HTR-8/SVneo (cell line): ENCODE measurements at regions not wholly inside any gene's neighbourhood (a gene's known extent, or its start where the extent isn't known, plus 50 kb on each side); places are given as distances from the start of the nearest gene placed in this dataset.
"Not testable (repeated sequence)": the region's sequence is repeated elsewhere in the genome, so short reads cannot be mapped to it uniquely, and the experiment has no call there.

Experiments
- DNase-seq: peaks from one replicate; pipeline ENCODE4 v3.0.0; 2011; ENCODE audit warnings: low spot score, mixed read lengths; ENCODE audit not compliant: insufficient read length
- FAIRE-seq: peaks from 2 replicates; lab custom pipeline; 2011; peaks lifted over from hg19 to GRCh38; lab: Jason Lieb, UNC

DNA sequence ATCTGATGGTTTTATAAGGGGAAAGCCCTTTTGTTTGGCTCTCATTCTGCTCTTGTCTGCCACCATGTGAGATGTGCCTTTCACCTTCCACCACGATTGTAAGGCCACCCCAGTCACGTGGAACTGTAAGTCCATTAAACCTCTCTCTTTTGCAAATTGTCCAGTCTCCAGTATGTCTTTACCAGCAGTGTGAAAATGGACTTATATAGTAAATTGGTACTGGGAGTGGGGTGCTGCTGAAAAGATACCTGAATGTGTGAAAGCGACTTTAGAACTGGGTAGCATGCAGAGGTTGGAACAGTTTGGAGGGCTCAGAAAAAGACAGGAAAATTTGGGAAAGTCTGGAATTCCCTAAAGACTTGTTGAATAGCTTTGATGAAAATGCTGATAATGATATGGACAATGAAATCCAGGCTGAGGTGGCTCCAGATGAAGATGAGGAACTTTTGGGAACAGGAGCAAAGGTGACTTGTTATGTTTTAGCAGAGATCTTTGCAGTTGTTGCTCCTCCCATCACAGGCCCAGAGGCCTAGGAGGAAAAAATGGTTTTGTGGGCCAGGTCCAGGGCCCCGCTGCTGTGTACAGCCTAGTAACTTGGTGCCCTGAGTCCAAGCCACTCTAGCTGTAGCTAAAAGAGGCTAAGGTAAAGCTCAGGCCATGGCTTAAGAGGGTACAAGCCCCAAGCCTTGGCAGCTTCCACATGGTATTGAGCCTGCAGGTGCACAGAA, 275.7 kb upstream of the NPSR1 start:
- DNase-seq = no peak
- no peak for FAIRE-seq

DNA sequence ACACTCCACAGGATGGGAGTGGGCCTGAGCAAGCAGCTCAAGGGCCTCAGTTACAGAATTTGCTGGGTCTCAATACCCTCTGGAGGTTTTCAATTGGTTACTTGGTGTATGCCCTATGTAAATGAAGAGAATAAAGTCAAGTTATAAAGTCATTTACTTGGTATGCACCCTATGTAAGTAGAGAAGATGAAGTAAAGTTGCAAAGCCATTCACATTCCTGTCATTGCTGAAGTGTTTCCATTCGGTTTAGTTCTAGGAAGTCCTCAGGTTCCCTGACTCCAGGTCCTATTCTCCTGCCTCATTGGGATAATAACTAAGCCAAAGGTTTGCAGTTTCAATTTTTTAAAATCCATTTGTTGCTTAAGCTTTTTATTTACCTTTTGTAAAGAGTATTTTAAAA, 272.6 kb upstream of the NPSR1 start:
- no peak for FAIRE-seq
- no peak for DNase-seq

DNA sequence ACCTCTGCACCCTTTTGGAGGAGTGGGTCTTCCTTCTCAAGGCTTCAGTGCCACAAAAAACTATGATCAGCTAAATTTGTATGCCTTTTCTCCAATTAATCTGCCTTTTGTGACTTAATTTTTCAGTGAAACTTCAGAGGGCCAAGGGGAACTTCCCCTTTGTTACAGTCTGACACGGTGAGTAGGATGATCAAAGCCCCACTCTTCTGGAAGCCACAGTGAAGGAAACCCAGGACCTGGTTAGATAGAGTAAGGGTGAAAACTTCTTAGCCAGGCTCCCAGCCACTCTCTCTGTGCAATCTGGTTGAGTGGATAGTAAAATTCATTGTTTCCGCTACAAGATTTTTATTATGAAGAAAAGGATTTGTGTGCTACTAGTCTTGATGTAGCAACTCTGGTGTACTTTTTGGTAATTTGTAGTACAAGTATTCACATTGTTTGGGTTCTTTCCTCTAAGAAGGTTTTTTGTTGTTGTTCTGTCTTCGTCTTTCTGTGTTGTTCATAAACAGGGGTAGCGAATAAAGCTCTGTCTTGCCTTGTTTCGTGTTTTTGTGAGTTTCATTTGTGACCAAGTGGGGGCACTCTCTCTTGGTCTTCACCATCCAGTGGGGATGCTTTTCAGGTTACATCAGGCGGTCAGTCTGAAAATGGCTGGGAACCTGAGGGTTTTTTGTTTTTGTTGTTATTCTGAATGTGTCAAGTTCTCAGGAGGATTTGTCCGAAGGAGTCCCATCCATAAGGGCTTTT, 268.5 kb upstream of the NPSR1 start:
- no peak for DNase-seq
- FAIRE-seq = no peak

DNA sequence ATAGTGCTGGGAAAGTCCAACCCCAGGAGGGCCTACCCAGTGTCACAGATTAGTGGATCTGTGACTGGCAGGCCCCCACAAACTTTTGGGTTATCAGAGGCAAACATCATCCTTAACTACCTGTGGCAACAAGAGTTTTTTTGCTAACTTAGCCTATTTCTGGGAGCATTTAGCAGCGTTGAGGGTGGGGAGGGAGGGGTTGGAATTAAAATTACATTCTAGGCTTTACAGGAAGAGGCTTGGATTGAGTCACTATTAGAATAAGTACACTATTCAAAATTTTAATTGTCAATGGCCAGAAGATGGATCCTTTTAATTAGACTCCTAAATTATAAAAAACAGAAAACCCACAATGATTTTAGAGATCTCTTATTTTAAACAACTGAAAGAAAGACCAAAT, 267.9 kb upstream of the NPSR1 start:
- FAIRE-seq (no peak), DNase-seq (no peak)

DNA sequence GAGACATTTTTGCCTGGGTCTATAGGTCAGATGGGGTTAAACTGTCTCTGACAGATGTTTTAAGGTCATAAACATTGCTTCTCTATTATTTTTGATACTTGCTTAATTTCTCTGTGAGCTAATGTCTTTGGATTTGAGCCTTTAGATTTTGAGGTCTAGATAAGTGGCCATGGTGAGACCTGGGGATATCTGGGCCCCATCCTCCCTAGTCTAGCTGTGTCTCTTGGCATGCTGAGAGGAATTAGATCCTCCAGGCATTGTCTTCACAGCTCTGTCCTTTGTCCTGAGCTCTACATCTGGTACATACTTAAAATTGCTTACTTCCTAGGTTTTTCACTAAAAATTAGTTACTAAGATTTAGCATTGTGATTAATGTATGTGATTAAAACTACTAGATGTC, 265.0 kb upstream of the NPSR1 start:
- no peak for DNase-seq
- no peak for FAIRE-seq

DNA sequence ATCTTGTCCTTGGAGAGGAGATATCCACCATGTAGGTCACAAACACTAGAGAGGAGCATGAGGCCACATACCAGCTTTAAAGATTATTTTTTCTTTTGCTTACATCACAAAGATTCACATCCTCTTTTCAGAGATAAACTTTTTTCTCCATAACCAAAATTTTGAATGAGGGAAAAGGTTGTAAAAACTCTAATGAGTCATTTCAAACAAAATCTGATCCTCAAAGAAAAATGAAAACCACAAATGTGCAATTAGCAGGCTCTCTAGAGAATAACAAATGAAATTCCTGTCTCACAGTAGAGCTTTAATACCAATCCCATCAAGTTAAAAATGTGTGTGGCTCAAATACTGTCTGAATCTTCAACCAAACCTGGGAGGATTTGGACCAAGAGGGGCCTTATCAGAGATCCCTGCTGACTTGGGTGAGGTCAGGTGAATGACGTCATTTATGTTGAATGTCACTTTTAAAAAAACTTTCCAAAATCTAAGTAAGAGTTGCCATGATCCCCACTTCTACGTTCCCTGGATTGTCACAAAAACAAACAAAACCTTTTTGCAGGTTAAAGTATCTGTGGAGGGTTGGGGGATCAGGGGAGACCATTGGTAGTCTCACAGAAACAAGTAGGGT, 261.5 kb upstream of the NPSR1 start:
- no peak for DNase-seq
- no peak for FAIRE-seq

DNA sequence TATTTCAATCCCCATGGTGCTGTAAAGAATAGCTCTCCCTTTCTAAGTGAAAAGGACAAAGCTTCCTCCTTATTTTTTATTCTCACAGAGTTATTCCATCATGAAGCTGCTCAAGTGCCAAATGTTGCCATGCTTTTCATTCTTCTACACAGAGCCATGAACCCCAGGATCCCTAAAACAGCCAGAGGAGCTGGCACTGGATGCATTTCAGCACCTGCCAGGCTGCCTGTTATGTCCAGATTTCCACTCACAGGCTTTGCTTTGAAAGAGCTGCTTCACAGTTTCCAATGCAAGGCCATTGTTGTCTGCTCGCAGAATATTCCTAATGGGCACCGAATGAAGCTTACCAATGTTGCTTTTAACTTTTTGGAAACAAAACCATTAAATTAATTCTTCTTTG, 256.2 kb upstream of the NPSR1 start:
- FAIRE-seq = no peak
- no peak for DNase-seq

DNA sequence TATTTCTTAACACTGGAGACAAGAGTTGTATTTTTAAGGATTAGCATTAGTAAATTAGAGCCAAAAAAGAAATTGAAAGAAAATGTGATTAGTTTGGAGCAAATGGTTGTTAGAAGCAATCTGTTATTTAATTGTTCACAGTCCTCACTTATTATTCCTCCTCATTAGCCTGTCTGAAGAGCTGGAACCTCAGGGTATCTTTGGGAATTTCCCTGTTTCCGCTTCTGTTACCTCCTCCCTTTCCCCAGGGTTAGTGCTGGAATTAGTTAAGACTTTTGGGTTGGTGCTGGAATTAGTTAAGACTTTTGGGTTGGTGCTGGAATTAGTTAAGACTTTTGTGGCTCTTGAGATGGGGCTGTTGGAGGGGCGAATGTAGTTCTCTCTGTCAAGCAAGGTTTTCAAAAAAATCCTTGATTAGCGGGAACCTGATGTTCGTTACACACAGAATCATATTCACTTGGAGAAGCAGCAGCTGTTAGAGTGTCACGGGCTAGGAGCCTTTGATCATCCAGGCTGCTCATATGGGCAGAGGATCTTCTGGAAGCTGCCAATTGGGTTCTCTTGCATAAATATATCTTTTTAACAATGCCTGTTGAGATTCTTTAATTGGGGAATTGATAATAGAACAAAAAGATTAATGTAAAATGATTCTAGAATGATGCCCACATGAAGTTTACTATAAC, 251.0 kb upstream of the NPSR1 start:
- no peak for FAIRE-seq
- DNase-seq = no peak

DNA sequence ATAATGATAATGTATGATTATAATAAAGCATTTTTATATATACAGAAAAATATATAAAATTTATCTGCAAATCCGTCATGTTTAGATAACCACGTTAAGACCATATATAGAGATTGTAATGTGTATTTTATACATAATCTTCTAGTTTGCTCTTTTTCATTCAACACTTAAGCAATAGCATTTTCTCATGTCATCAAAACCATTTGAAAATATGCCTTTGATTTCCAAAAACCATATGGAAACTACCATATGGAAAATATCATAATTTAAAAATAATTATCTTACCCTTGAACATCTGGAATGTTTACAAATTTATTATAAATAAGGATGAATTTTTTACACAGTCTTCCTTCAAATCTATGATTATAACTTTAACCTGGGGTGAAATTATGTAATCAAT, 250.4 kb upstream of the NPSR1 start:
- FAIRE-seq = no peak

DNA sequence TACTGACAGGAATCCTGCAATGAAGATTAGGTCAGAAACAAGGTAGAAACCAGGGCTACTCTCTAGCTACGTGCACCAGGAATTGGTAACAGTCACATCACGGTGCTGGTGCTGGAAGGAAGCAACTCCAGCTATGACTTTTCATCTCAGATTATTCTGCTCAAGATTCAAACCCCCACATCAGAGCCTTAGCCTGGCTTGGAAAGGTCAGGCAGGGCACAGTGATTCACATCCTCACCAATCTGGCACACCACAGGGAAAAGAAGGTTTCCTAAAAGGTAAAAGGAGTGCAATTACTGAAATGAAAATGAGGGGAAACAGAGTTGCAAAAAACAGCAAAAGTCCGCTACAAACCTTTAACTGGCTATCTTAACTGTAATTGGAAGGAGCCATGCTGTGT, 240.2 kb upstream of the NPSR1 start:
- no peak for FAIRE-seq
- DNase-seq = no peak

More for the DNA sequence above, 250.4 kb upstream of the NPSR1 start:
- DNase-seq = no peak

DNA sequence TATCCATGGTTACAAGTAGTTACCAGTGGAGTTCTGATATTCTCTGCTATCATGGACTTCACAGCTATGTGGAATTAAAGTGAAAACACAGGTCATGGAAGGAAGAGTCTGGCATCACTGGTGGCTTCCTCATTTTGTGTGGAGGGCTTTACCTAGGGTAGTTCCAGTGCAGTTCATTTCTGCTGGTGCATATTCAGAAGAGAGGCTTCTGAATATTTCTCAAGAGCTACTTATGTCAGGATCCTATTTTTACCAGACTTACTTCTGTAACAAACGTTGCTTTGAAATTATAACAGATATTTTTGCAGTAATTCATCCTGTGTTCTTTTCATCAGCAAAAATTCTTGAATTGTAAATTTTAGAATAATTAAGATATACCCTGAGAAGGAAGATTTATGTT, 236.5 kb upstream of the NPSR1 start:
- FAIRE-seq (no peak), DNase-seq (no peak)

DNA sequence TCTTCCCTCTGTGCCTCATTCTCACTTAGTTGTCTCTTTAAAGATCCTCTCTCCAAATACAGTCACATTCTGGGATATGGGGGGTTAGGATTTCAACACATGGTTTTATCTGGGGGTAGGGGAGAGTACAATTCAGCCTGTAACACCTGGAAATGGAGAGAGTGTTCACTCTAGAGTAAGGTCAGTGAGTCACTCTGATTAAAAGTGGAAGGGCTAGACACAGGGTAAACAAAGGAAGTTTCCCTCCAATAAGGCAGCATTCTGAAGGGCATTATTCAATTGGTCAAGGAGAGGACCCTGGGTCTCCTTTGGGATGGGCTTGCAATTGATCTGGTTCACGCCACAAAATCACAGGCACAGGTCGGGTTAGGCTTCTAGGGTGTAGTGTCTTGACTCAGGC, 232.8 kb upstream of the NPSR1 start:
- FAIRE-seq = no peak
- no peak for DNase-seq

DNA sequence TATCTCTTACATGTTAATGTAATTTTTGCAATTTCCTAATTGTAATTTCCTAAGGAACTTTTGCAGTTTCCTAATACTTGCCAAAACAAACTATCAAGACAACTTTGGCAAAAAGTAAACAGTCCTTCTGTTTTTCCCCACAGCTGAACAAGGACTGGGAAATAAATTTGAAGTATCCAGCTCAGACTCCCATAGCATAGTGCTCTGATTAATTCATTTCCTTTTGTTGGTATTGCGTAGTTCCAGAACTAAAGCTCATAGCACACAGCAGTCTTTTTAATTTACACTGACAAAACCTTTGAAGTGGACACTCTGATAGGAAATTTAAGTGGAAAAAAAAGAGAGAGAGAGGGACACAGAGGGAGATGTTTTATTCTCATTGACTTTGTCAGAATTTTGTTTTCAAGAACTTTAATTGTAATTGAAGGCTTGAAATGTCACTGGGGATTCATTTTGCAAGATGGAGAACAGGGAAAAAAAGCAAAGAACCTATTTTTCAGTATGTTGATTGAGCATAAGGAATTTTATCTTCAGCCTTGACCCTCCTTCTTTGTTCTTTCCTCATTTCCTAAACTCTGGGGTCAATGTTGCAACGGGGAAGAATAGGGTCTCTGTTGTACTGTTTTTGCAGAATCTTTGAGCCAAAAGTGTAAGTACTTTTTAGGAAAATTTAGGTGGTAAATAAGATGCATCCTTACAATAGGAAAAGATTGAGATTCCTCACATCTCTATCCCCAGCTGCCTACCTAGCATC, 232.2 kb upstream of the NPSR1 start:
- FAIRE-seq (no peak), DNase-seq (no peak)

DNA sequence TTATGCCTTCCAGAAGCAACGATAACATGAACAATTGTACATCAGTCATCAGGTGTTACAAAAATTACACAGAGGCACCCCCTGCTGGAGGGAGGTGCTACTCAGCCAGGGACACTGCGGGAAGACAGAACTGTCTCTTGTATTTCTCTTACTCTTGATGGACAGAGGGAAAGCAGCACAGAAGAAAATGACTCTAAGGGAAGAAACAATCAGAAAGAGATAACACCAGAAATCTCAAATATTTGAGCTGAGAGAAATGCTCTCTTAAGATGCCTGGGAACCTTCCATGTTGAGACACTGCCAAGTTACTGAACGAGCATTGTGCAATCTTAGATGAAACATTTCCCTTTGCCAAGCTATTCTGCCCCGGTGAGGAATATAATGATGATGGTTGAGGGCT, 227.6 kb upstream of the NPSR1 start:
- peak; percentile 23 for DNase-seq
- no peak for FAIRE-seq

DNA sequence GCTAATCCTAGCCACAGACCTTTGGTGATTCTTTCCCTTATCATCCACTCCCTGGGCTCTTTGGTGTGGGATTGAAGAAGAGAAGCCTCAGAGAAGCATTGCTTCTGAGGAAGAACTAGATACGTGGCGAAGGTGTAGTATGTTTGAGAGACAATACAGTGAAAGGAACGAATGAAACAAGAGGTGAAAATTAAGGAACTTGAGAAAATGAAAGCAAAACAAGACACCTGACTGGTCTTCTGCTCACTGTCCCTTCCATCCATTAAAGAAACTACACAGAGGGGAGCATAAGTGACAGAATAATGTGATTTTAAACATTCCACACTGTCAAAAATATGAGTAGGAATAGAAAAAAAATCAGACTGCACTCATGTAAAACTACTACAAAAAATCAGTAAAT, 219.6 kb upstream of the NPSR1 start:
- no peak for FAIRE-seq

DNA sequence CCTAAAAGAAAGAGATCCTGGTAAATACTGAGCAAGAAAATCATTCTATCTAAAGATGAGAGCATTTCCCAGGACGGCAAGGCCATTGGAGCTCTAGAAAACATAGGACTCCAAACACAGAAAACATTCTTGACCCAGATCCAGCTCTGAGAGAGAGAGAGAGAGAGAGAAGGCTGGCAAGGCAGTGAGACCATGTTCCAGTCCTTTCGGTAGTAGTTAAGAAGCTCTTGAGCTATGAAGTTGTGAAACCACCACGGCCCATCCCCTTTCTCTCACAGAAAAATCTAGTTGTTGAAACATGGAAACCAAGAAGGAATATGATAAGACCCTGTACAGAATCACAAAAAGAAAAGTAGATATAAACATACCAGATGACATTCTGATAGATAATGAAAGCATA, 212.4 kb upstream of the NPSR1 start:
- FAIRE-seq = no peak
- DNase-seq = no peak

More for the DNA sequence above, 219.6 kb upstream of the NPSR1 start:
- DNase-seq = no peak

DNA sequence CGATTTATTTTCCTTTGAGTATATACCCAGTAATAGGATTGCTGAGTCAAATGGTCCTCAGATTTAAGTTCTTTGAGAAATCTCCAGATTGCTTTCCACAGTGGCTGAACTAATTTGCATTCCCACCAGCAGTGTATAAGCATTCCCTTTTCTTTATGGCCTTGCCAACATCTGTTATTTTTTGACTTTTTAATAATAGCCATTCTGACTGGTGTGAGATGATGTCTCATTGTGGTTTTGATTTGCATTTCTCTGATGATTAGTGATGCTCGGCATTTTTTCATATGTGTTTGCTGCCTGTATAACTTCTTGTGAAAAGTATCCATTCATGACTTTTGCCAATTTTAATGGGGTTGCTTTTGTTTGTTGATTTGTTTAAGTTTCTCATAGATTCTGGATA, 209.5 kb upstream of the NPSR1 start:
- not testable (repeated sequence) for DNase-seq, FAIRE-seq

DNA sequence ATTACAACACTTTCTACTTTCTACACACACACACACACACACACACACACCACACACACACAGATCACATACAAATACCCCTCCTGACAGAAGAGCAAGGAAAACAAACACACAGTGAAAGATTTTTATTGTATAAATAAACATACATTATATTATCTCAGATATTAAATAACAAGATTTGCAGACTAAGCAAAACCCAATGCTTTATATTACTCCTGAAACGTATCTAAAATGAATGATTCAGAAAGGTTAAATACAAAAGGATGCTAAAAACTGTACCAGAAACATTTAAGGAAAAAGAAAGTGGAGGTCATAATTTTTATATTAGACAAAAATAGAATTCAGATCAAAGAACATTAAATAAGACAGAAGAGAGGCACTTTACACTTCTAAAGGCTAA, 208.3 kb upstream of the NPSR1 start:
- DNase-seq (no peak), FAIRE-seq (no peak)

DNA sequence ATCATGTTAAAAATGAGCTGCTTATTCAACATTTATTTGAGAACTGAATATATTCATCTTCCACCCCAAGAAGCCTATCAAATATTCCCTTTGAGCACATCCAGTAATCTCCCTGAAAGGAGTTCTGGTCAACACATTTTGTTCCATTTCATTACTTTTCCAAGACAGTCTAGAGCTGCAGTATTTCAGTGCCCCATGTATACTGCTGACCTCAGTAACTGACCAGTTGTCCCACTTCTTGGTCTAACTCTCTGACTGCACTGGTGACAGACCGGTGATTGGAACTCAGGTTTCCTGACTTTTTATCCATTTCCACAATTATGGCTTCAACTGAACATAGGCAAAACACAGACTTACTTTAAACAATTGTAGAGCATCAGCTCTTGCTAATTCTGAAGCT, 206.8 kb upstream of the NPSR1 start:
- no peak for DNase-seq
- no peak for FAIRE-seq

DNA sequence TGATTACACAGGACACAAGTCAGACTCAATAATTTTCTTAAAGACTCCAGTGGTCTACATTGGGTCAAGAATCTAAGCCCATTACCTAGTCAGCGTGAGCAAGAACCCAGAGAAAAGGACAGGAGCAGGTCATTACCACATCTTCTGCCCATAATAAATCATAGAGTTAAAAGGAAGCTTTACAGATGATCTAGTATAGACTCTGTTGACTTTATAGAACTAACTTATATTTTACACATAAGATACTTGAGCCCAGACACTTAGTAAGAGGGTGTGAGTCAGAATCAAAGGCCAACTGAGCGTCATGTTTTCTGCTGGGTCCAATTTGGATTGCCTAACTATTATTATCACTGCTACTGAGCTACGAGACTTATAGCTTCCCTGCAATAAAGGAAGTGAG, 206.1 kb upstream of the NPSR1 start:
- no peak for FAIRE-seq
- DNase-seq = no peak
